GM18520 (cell line): ENCODE measurements at regions not wholly inside any gene's neighbourhood (a gene's known extent, or its start where the extent isn't known, plus 50 kb on each side); places are given as distances from the start of the nearest gene placed in this dataset.

Experiments
- ATAC-seq: cut with Tn5 transposase; IDR thresholded peaks from one replicate; pipeline ENCODE4 v1.9.1; 2021; ENCODE audit not compliant: unreplicated experiment

GRCh38 chr5:81856948-81857928 is 106.3 kb upstream of the SSBP2 start:
- ATAC-seq: no peak

- no peak for ATAC-seq
Measured at GRCh38 chr5:81855591-81855990, 104.7 kb upstream of the SSBP2 start.

GRCh38 chr5:81854915-81855314 is 104.0 kb upstream of the SSBP2 start:
- no peak for ATAC-seq

DNA sequence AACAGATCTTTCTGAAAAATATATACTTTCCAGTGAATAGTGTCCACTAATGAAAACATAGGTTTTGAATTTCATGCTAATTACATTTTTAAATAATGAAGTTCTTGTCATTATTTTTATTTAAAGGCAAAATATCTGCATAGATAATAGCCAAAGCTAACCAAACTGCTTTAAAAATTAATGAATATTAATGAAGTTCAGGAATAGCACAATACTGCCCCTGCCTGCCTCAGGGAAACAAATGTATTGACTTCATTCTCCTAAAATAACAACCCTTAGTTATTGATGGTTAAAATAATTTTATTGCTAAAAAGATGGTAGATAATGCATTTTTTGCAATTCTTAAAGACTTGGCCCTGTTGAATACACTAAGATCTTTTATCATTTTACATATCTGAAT is 103.6 kb upstream of the SSBP2 start:
- ATAC-seq: no peak

- no peak for ATAC-seq
Measured at GRCh38 chr5:81853030-81853357, 102.1 kb upstream of the SSBP2 start.

DNA sequence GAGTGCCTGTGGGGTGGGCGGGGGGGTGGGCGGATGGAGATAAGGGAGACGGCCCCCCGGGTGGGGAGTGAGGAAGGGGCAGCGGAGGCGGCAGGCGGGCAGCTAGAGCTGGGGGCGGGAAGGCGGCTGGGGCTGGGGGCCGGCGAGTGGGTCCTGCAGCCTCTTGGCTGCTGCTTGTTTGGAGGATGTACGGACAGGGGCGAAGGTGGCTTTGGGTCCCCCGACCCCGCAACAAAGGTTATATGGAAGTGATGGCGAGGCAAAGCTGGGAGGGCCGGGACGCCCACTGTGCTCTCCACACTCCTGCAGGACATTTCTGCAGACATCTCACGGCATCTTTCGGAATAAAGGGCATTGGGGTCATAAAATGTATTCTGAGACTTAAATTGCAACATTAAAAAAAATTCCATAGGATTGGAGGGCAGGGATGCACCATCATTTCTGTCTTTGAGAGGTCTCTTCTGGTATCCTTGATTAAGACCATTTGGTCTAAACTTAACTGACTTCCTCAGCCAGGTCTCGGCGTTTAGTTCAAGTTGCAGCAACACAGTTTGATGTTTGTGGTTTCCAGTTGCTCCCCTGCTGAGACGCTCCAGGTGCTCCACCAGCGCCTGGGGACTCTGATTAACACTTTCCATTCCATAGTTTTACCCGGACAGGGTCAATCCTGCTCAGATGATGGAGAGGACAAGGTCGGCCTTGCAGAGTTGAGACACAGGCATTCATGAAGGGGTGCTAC is 101.6 kb upstream of the SSBP2 start:
- no peak for ATAC-seq

DNA sequence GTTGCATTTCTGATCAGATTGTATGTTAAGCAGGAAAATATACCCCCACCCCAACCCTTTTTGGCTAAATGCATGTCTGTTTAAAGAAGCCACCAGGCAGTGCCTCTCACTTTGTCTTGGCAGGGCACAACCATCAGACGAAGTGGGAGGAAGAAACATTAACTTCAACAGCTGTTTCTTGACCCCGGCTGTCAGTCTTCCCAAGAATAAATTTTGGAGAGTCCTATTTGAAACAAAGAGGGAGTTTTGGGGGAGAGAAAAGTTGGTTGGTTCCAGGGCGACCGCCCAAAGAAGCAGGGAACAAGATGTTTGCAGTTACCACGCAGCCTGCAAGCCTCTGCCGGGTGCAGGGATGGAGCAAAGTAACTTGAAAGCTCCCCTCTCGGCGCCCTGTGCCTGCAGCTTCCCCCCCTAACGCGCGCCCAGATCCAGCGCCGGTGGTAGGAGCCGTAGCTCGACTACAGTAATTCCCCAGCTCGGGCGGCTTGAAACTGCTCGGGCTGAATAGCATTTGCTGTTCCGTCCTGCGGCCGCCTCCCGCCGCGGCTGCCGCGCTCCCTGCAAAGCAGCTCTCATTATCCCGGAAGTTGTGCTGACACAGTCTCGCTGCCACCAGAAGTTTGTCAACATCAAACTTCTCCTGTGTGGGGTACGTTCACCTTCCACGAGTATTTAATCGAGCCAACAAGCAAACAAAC is 100.7 kb upstream of the SSBP2 start:
- ATAC-seq: peak; percentile 89

GRCh38 chr5:81850501-81851357 is 99.8 kb upstream of the SSBP2 start:
- no peak for ATAC-seq

- ATAC-seq: no peak
Measured at GRCh38 chr5:81849770-81850367, 99.0 kb upstream of the SSBP2 start.

DNA sequence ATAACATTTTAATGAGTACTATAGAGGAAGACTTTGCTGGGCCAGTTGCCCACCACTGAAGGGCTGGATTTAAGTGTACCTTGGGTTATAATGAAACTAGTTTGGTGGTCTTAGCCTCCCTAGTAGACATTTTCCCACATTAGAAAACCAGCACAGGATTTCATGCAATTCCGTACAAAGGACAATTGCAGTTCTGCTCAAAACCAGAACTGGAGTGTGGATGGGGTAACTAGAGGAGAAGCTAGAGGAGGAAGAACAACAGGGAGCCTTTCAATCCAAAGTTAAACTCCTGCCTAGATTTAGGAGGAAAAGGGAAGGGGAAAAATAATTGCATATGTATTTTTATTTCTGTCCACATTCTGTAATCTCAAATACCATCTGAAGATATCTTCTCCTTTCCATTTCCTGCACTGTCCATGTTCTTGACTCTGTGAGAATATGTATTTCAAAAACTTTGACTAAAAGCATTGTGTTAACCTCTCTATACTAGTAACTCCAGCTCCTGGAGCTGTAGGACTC is 97.5 kb upstream of the SSBP2 start:
- no peak for ATAC-seq

DNA sequence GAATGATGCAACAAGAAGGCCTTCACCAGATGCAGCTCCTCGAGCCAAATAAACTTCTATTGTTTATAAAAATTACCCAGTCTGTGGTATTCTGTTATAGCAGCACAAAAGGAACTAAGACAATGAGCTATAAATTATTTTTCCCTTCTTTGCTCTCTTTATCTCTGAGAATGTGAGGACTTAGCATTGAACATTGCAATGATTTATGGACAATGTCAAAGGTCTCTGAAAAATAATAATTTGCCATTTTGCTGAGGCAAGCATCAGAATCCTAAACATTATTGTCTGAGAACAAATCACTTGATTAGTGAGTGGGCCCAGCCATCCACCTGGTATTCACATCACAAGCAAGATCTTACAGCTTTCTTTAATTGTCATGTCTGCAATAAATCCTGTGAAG is 95.4 kb upstream of the SSBP2 start:
- ATAC-seq: no peak

- no peak for ATAC-seq
Measured at GRCh38 chr5:81843845-81844244, 92.9 kb upstream of the SSBP2 start.

DNA sequence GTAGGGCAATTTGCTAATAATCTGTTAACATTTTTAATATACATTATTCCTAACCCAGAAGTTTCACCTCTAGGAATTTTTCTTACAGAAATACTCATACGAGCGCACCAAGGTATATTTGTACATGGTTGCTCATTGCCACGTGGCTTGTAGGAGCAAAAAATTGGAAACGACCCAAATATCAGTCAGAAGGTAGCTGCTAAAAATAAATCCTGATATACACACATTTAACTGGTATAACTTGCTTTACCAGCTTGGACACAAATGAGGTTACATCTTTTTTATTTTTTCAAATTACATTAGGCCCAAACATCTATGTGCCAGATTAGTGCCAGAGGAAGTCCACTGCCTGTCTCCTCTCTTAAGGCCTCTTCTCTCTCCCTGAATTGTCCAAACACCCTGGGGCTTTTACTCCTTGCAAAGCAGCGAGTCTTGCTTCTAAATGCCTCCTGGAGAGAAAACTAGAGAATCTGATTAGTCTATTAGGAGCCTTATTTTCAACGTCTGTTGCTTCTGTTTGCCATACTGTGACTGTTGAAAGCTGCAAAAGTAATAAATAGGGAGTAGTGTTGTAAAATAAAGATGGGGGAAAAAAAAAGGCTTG is 92.0 kb upstream of the SSBP2 start:
- no peak for ATAC-seq

GRCh38 chr5:81839034-81839433 is 88.1 kb upstream of the SSBP2 start:
- no peak for ATAC-seq

- ATAC-seq: no peak
Measured at GRCh38 chr5:81838307-81838906, 87.5 kb upstream of the SSBP2 start.

GRCh38 chr5:81837667-81838306 is 86.9 kb upstream of the SSBP2 start:
- no peak for ATAC-seq

DNA sequence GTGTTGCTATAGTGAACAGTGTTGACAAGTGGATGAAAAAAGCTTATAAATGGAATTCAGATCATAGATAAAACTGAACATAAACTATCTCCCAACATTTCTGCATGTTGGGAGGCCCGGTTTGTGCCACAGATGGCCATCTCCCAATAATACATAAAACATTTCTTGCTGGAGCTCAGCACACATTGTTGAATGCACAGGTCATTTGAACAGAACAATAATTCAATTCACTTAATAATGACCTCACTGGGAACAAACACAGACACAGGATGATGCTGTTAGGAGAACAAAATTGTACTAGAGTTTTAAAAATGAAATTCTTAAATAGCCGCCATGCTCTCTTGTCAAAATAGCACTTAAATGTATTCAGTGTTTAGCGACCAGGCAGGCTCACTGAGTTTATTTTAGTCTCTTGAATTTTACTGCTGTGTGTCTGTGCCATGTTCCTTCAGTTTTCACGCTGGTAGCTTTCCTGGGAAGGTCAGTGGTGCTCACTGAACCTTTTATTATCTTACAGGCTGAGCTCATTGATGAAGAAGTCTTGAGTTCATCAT is 85.0 kb upstream of the SSBP2 start:
- no peak for ATAC-seq

DNA sequence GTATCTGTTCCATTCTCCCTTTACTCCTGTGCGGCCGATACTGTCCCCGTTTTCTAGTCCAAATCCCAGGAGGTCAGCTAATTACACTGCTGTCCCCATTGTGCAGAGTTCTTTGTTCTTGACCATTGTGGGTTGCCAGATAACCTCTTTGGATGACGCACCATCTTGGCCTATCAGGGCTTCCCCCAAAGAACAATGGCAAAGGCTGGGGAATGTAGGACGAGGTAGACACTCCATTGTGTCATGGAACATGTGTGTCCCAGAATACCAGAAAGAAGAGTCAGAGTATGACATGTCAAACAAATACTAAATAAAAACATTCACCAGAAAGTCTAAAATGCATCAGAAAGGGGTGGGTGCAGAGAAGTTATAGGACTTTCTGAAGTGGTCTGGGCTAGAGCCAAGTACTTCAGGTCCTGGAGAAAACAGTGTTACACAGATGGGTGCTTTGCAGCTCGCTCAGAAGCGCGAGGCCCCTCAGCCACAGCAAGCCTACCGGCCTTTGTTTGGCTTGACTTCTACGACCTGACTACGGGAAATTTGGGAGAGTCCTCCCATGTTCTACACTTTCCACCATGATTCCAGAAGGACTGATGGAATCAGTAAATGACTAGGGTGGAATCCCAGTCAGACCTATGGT is 83.2 kb upstream of the SSBP2 start:
- no peak for ATAC-seq
